Renal cortical epithelial cell (primary cell): ENCODE measurements at regions not wholly inside any gene's neighbourhood (a gene's known extent, or its start where the extent isn't known, plus 50 kb on each side); places are given as distances from the start of the nearest gene placed in this dataset.

ENCODE experiments used
- DNase-seq: peaks from one replicate; pipeline ENCODE4 v3.0.0-alpha.2; 2011; ENCODE audit warnings: low read depth

- DNase-seq, result no peak
Measured at GRCh38 chr10:36375107-36375506, 733.0 kb upstream of the FZD8 start.

- DNase-seq, result no peak
Measured at GRCh38 chr10:36373424-36374096, 731.5 kb upstream of the FZD8 start.

DNA sequence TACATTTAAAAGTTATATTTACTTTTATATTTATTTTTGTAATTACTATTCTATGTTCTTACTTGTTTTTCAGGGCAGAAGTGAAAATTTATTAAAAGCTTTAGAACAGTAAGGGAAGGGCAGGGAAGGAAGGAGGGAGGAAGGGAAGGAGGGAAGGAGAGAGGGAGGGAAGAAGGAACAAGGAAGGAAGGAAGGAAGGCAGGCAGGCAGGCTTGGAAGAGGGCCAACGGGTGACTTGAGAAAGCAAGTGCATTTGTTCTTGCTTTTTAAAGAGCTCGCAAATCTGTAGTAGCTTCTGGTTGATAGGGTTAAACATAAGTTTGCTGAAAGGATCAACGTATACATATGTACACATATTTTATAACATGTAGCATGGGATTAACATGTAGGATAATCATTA lies 725.3 kb upstream of the FZD8 start:
- DNase-seq, result no peak

DNA sequence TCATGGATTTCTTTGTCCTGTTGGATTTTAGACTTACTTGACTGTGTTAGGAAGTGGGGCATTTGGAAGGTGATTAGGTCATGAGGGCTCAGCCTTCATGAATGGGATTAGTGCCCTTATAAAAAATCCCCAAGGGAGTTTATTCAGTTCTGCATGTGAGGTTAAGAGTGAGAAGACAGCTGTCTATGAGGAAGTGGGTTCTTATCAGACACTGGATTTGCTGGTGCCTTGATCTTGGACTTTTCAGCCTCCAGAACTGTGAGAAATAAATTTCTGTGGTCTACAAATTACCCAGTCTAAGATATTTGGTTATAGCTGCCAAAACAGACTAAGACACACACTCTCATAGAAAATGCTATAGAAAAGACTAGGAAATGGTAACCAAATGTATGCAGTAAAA lies 724.7 kb upstream of the FZD8 start:
- DNase-seq, result no peak

- no peak for DNase-seq
Measured at GRCh38 chr10:36366065-36366464, 724.0 kb upstream of the FZD8 start.

DNA sequence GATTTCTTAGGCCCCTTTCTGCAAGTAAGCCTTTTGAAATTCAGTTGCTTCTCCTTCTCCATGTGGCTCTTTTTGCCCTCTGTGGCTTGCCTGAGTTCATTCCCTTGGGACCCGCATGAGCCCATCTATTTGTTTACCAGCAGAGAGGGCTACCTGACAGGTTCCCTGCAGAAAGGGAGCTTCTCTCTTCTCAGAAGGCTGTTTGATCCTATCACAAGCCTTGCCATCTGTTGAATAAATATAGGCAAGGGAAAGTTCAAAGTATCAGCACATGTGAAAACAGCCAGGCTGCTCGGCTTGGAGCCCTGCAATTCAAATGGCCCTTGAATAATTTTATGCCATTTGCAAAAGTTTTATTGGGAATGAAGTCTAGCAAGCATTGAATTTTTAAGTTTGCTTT lies 720.2 kb upstream of the FZD8 start:
- DNase-seq, result no peak

- peak; percentile 33 for DNase-seq
Measured at GRCh38 chr10:36358736-36359135, 716.6 kb upstream of the FZD8 start.

DNA sequence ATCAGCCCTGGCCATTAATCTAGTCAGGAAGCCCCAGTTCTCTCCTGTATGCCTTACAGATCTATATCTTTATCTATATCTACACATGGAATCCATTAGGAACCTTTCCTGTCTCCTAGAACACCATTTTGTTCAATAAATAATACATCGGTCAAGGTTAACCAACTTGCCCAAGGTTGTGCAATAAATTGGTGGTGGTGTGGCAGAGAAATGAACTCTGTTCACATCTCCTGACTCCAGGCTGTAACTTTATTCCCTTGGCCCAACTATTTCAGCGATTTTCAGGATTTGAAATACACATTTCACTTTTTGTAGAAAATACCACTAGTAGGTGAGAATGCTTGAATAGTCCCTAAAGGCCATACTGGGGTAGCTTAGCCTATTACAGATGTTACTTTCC lies 712.5 kb upstream of the FZD8 start:
- no peak for DNase-seq

DNA sequence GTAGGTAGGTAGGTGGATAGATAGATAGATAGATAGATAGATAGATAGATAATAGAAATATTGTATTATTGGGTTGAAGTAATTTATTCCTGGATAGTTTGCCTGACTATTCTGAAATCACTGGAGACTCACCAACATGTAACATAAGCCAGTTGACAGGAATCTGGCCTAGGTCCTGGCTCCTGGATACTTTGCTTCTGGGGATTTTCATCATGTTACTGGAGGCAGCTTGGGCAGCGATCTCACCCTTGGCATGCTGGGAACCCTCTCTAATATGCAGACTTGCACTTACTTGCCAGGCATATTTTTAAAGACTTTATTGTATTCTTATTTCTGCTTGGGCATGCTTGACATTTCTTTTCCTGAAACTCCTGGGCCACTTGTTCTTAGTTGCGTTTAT lies 709.1 kb upstream of the FZD8 start:
- DNase-seq, result no peak

DNA sequence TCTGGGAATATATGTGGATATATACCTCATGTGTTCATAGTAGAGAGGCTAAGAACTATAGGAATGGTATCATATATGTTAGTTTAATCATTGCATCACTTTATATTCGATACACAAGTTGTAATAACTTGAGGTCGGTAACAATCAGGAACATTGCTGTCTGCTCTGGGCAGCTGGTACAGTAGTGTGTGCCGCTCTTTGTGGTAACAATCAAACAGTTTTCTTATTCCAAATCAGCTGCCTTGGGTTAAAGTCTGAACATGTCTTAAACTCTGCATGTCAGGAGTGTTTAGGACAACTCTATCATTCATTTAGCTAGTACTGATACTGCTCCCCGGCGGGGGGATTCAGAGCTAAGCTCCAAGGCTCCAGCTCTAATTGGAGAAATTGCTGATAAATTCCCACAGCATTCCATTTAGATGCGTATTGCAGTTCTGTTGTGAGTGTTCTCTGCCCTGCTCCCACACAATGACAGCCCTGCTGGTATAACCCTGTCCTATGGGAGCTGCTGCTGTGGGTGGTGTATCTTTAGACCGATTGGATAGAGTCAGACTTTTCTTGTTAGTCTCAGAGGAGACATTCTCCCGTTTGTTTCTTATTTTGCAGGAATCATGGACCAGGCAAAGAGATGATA lies 707.5 kb upstream of the FZD8 start:
- peak; percentile 3 for DNase-seq

DNA sequence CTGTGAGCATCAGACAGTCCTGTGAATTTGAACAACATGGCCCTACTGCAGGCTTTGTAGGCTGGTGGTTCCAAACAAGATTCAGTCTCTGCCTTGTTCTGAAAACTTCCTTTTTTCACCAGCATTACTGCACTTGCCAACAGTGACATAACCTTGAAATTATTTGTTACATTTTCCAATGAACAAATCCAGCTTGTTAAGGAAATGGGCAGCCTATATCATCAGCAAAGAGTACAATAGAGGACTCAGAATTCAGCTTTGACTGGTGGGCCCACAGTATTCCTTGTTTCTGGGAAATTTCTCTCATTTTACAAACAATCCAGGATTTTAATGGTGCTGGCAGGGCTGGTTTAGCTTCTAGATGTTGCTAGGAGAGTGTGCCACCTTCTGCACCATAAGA lies 703.7 kb upstream of the FZD8 start:
- DNase-seq, result no peak

- no peak for DNase-seq
Measured at GRCh38 chr10:36345175-36345533, 703.1 kb upstream of the FZD8 start.

DNA sequence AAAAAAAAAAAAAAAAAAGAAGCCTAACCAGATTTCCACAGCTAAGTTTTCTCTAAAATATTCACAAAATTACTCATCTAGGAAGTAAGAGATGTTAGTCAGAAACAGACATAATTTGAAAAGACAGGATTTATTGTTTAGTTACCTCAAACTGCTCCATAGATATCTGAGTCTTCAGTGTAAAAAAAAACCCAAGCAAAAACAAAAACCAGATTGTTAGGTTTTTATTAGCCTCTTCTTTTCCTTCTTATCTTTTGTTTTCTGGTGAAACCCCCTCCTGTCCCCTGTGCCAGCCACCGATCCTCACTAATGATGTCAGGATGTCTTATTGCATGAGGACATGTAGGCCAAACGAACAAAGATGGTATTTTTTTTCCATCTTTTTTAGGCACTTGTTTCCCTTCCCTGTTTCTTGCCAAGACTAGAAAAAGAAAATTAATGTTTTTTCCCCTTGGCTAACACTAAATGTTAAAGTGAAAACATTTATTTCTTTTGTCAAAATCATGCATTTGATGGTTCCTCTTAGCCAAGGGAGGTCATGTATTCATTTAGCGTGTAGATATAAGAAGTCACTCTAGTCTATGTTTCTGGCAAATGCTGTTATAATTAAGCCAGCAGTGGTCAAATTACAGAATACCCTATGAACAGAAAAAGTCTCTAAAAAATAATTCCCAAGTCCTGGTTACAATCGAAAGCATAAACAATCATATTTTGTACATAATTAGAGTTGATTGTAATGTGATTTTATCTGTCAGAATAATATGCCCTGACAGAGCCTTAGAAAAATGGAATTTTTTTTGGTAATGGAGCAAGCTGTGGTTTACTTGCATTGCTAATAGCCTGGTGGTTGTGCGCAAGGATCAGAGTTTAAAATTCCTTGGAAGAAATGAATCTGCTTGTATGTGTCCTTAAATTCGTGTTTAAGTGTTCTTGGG lies 702.4 kb upstream of the FZD8 start:
- DNase-seq, result no peak

DNA sequence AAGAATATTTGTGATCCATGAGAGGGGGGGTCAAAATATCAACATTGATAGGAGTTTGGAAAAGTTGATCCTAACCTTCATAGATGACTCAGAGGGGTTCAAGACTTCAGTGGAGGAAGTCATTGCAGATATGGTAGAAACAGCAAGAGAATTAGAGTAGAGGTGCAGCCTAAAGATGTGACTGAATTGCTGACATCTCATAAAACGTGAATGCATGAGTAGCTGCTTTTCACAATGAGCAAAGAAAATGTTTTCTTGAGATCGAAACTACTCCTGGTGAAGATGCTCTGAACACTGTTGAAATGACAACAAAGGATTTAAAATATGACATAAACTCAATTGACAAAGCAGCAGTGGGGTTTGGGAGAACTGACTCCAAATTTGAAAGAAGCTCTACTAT lies 700.7 kb upstream of the FZD8 start:
- DNase-seq, result no peak

DNA sequence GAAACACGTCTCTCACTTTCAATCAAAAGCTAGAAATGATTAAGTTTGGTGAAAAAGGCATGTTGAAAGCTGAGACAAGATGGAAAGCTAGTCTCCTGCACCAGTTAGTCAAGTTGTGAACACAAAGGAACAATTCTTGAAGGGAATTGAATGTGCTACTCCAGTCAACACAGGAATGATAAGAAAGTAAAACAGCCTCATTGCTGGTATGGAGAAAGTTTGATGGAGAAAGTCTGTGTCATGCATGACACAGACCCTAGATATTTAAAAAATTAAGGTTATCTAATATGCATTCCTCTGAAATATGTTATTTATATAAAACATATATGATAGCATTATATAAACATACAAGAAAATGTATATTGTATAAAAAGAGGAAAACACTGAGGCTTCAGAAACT lies 699.4 kb upstream of the FZD8 start:
- no peak for DNase-seq

GRCh38 chr10:36336315-36336714 lies 694.2 kb upstream of the FZD8 start:
- peak; percentile 1 for DNase-seq

DNA sequence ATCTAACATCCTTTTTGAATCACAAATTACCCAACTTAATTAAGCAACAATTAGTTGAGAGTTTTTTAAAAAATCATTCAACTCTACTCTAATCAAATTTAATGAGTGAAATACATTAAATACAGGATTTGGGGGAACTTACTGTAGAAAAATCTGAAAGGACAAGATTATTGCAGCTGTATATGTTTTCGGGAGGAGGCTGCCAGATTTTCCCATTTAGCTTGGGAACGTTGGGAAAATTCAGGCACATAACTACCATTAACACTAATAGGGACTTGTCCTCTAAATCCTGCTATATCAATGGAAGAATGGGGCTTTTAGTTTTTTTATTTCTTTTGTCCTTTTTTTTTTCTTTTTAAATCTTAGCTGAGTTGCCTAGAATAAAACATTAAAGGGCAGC lies 691.4 kb upstream of the FZD8 start:
- DNase-seq, result no peak

- no peak for DNase-seq
Measured at GRCh38 chr10:36332926-36333325, 690.8 kb upstream of the FZD8 start.

GRCh38 chr10:36331121-36331520 lies 689.0 kb upstream of the FZD8 start:
- DNase-seq, result no peak

DNA sequence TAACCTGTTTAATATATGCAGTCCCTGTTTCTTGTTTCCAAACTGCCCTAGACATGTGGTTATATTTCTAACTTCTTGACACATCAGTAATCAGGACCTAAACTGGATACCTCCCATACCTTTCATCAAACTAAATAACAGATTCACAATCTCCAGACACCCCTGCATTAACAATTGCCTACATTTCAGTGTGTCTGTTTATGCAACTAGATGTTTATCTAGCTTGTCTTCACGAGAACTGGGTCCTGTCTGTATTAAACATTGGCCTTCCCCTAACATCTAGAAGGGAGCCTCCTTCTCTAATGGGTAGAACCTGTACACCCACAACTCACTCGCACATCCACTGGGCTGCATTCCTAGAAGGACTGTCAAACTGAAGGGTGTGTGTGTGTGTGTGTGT lies 683.7 kb upstream of the FZD8 start:
- DNase-seq, result no peak

- DNase-seq, result no peak
Measured at GRCh38 chr10:36324831-36325230, 682.7 kb upstream of the FZD8 start.

- DNase-seq, result no peak
Measured at GRCh38 chr10:36313142-36313541, 671.0 kb upstream of the FZD8 start.

DNA sequence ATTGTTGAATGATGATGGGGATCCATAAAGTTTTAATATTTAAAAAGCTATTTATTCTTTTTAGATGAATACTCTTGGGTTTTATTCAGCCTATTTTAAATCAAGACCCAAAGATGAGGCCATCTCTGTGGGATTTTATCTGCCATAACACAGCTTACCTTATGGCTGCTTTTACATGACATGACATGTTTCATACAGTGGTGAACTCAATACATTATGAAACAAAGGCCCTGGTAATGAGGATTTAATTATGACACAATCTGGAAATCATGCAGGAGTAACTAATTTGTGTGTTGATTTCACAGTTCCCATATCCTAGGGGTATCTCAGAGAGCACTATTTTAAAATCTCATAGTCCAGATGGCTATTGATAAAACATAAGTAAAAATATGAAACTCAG lies 661.8 kb upstream of the FZD8 start:
- no peak for DNase-seq
